PFSK-1 (cell line): ENCODE measurements at regions not wholly inside any gene's neighbourhood (a gene's known extent, or its start where the extent isn't known, plus 50 kb on each side); places are given as distances from the start of the nearest gene placed in this dataset.

ENCODE experiments used
- FOXP2 ChIP-seq: optimal IDR thresholded peaks from 2 replicates; pipeline ENCODE3; 2011; ENCODE audit warnings: borderline replicate concordance, control low read depth, inconsistent platforms; ENCODE audit not compliant: insufficient read depth; ENCODE audit errors: extremely low read length, extremely low read depth
- POLR2AphosphoS5 ChIP-seq: IDR thresholded peaks from 2 replicates; pipeline ENCODE4 v1.6.1; 2012; ENCODE audit warnings: low read depth, mild to moderate bottlenecking, control low read depth, low read length, moderate library complexity
- SIN3A ChIP-seq: IDR thresholded peaks from 2 replicates; pipeline ENCODE4 v1.6.1; 2012; ENCODE audit warnings: mild to moderate bottlenecking, low read length, moderate library complexity, borderline replicate concordance; ENCODE audit not compliant: insufficient read depth
- TAF1 ChIP-seq: IDR thresholded peaks from 2 replicates; pipeline ENCODE4 v1.6.1; 2012; ENCODE audit warnings: low read length, control low read depth, borderline replicate concordance; ENCODE audit not compliant: insufficient read depth
- TF ChIP-seq, protein P1 (sequence below), 2 experiments: IDR thresholded peaks; 2 replicates each; pipeline versions ENCODE4 v1.6.1 to v1.8.0; 2011 to 2012; ENCODE audit warnings: low read depth in 2 of 2, low read length in 2 of 2, control low read depth in 1 of 2, inconsistent platforms in 1 of 2, mild to moderate bottlenecking in 1 of 2, moderate library complexity in 1 of 2; ENCODE audit not compliant: insufficient read depth in 1 of 2

DNA sequence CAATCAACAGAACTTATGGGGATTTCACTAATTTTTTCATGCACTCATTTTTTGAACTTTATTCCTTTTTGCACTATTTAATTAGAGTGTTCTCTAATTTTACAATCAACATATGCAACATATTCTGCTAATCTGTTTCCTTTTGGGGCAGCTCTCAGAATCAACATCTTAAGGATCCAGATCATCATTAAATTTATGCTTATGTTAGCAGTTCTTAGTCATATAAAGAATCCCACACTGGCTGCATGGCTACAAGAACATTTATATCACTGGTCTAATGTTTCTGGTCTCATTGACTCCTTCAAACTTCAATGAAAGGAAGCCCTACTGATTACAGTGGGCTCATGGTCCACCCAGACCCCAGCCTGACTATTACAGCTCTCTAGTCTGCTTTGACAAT is 245.2 kb downstream of the RBM26 start:
- TF ChIP-seq SIN3A: no peak
- TF ChIP-seq TAF1: no peak
- TF ChIP-seq, protein P1, sequence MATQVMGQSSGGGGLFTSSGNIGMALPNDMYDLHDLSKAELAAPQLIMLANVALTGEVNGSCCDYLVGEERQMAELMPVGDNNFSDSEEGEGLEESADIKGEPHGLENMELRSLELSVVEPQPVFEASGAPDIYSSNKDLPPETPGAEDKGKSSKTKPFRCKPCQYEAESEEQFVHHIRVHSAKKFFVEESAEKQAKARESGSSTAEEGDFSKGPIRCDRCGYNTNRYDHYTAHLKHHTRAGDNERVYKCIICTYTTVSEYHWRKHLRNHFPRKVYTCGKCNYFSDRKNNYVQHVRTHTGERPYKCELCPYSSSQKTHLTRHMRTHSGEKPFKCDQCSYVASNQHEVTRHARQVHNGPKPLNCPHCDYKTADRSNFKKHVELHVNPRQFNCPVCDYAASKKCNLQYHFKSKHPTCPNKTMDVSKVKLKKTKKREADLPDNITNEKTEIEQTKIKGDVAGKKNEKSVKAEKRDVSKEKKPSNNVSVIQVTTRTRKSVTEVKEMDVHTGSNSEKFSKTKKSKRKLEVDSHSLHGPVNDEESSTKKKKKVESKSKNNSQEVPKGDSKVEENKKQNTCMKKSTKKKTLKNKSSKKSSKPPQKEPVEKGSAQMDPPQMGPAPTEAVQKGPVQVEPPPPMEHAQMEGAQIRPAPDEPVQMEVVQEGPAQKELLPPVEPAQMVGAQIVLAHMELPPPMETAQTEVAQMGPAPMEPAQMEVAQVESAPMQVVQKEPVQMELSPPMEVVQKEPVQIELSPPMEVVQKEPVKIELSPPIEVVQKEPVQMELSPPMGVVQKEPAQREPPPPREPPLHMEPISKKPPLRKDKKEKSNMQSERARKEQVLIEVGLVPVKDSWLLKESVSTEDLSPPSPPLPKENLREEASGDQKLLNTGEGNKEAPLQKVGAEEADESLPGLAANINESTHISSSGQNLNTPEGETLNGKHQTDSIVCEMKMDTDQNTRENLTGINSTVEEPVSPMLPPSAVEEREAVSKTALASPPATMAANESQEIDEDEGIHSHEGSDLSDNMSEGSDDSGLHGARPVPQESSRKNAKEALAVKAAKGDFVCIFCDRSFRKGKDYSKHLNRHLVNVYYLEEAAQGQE (IDR thresholded peaks at IDR 0.05; ENCODE audit: insufficient read depth in 1 of 2, low read depth in 2 of 2, low read length in 2 of 2): no peak
- no peak for TF ChIP-seq POLR2AphosphoS5
- no peak for TF ChIP-seq FOXP2
